ENCODE measurements at regions not wholly inside any gene's neighbourhood (a gene's known extent, or its start where the extent isn't known, plus 50 kb on each side); places are given as distances from the start of the nearest gene placed in this dataset.

GRCh38 chr6:168834042-168834587, 393.1 kb downstream of the SMOC2 start:
- H3K27me3 Mint-ChIP-seq (ENCODE audit: low read depth), result no peaks in the 10 kb centered on the region
- H3K9me3 Mint-ChIP-seq, result peaks cover 5% of the 10 kb centered on the region
- H3K36me3 Mint-ChIP-seq (ENCODE audit: low read depth), result peaks cover under 1% of the 10 kb centered on the region
- no peak for DNase-seq (ENCODE audit: low spot score)
- H3K4me3 Mint-ChIP-seq (ENCODE audit: low read depth), result no peak overlapping the region
- no peak overlapping the region for H3K27ac Mint-ChIP-seq
- H3K4me1 Mint-ChIP-seq (ENCODE audit: low read depth), result no peaks in the 10 kb centered on the region
- intact Hi-C loops (cut with micrococcal nuclease), result no loop called here

DNA sequence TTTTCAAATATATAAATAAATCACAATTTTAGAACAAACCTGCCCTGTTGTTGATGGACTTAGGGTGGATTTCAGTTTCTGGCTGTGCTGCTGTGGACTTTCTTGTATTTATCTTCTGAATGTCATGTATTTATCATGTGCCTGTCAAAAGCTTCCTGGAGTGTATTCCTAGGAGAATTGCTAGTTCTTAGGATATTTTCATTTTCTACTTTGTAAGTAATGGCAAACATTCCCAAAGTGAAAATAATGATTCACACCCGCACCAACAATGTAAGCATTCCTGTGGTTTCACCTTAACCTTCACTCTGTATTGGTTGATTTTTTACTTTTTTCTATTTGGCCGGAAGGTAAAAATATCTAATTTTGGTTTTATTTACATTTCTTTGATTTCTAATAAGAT, 387.8 kb downstream of the SMOC2 start:
- Mint-ChIP-seq H3K27ac (no peak overlapping the region), H3K27me3 (ENCODE audit: low read depth) (no peaks in the 10 kb centered on the region), H3K4me1 (ENCODE audit: low read depth) (no peaks in the 10 kb centered on the region), H3K9me3 (no peaks in the 10 kb centered on the region), H3K4me3 (ENCODE audit: low read depth) (no peak overlapping the region), H3K36me3 (ENCODE audit: low read depth) (no peaks in the 10 kb centered on the region)
- DNase-seq (ENCODE audit: low spot score), result no peak
- intact Hi-C loops (cut with micrococcal nuclease), result no loop called here

- intact Hi-C loops (cut with micrococcal nuclease), result no loop called here
- Mint-ChIP-seq H3K4me3 (ENCODE audit: low read depth) (no peak overlapping the region), H3K36me3 (ENCODE audit: low read depth) (no peaks in the 10 kb centered on the region), H3K27ac (no peak overlapping the region), H3K27me3 (ENCODE audit: low read depth) (no peaks in the 10 kb centered on the region), H3K9me3 (no peaks in the 10 kb centered on the region), H3K4me1 (ENCODE audit: low read depth) (no peaks in the 10 kb centered on the region)
- no peak for DNase-seq (ENCODE audit: low spot score)
These were observed 387.1 kb downstream of the SMOC2 start for GRCh38 chr6:168828035-168828434.

- H3K36me3 Mint-ChIP-seq (ENCODE audit: low read depth), result no peaks in the 10 kb centered on the region
- intact Hi-C loops (cut with micrococcal nuclease), result no loop called here
- no peak for DNase-seq (ENCODE audit: low spot score)
- H3K4me1 Mint-ChIP-seq (ENCODE audit: low read depth), result no peaks in the 10 kb centered on the region
- no peak overlapping the region for H3K4me3 Mint-ChIP-seq (ENCODE audit: low read depth)
- no peaks in the 10 kb centered on the region for H3K9me3 Mint-ChIP-seq
- no peaks in the 10 kb centered on the region for H3K27me3 Mint-ChIP-seq (ENCODE audit: low read depth)
- H3K27ac Mint-ChIP-seq, result no peak overlapping the region
These were observed 386.5 kb downstream of the SMOC2 start for GRCh38 chr6:168827586-168827871.

DNA sequence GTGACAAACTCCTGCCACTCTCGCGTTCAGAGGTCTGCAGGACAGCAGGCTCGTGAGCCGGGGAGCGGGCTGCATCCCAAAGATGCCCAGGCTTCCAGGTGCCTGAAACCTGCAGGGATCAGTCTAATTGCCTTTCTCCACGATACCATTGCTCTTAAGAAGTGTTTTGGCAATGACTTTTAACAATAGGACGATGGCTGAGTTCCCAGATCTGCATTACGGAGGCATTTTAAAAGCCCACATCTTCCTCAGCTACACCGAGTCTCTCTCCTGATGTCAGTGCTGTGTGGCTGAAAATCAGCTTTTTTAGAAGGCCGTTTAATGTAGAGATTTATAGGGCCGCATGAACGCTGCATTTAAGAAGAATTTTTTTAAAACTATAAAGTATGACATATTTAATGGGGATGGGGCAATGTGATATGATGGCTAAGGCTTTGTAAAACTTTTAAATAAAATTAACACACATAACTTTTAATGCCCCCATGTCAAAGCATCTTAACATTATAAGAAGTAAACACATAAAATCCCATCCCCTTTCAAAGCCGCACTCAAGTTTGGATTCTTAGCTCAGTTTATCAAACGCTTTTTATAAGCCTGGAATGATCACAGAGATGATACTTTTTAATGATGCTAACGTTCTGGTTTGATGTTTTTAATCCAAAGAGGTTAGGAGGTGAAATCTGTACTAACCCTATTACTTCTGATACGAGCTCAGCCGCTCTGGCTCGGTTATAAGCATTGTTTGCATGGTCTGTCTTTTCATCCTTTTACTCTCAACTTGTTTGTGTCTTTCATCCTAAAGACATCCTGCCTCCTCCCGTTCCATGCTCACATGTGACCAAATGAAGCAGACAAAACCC, 386.0 kb downstream of the SMOC2 start:
- intact Hi-C loops (cut with micrococcal nuclease), result no loop called here
- H3K27ac Mint-ChIP-seq, result no peak overlapping the region
- no peaks in the 10 kb centered on the region for H3K36me3 Mint-ChIP-seq (ENCODE audit: low read depth)
- H3K27me3 Mint-ChIP-seq (ENCODE audit: low read depth), result no peaks in the 10 kb centered on the region
- no peaks in the 10 kb centered on the region for H3K9me3 Mint-ChIP-seq
- H3K4me1 Mint-ChIP-seq (ENCODE audit: low read depth), result no peaks in the 10 kb centered on the region
- no peak overlapping the region for H3K4me3 Mint-ChIP-seq (ENCODE audit: low read depth)
- DNase-seq (ENCODE audit: low spot score), result no peak

DNA sequence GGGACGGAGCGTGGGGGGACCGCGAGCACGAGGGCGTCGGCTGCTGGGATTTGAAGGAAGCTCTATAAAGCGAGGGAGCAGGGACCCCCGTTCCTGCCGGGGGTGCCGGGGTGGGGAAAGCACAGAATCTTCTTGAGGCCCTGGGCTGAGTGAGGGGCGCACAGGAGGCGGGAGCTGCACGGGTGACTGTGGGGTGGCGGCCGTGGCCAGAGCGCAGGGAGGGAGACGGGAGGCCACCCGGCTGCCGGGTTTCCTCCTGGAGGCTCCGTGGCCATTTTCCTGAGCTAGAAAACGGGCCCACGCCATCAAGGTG, 385.1 kb downstream of the SMOC2 start:
- H3K27me3 Mint-ChIP-seq (ENCODE audit: low read depth), result no peaks in the 10 kb centered on the region
- H3K27ac Mint-ChIP-seq, result no peak overlapping the region
- H3K9me3 Mint-ChIP-seq, result no peaks in the 10 kb centered on the region
- no peaks in the 10 kb centered on the region for H3K36me3 Mint-ChIP-seq (ENCODE audit: low read depth)
- no peak overlapping the region for H3K4me3 Mint-ChIP-seq (ENCODE audit: low read depth)
- no peaks in the 10 kb centered on the region for H3K4me1 Mint-ChIP-seq (ENCODE audit: low read depth)
- intact Hi-C loops (cut with micrococcal nuclease), result no loop called here
- no peak for DNase-seq (ENCODE audit: low spot score)

GRCh38 chr6:168825226-168826077, 384.5 kb downstream of the SMOC2 start:
- H3K9me3 Mint-ChIP-seq, result no peaks in the 10 kb centered on the region
- H3K4me3 Mint-ChIP-seq (ENCODE audit: low read depth), result no peak overlapping the region
- H3K36me3 Mint-ChIP-seq (ENCODE audit: low read depth), result no peaks in the 10 kb centered on the region
- DNase-seq (ENCODE audit: low spot score), result no peak
- intact Hi-C loops (cut with micrococcal nuclease), result no loop called here
- no peak overlapping the region for H3K27ac Mint-ChIP-seq
- no peaks in the 10 kb centered on the region for H3K4me1 Mint-ChIP-seq (ENCODE audit: low read depth)
- H3K27me3 Mint-ChIP-seq (ENCODE audit: low read depth), result no peaks in the 10 kb centered on the region

DNA sequence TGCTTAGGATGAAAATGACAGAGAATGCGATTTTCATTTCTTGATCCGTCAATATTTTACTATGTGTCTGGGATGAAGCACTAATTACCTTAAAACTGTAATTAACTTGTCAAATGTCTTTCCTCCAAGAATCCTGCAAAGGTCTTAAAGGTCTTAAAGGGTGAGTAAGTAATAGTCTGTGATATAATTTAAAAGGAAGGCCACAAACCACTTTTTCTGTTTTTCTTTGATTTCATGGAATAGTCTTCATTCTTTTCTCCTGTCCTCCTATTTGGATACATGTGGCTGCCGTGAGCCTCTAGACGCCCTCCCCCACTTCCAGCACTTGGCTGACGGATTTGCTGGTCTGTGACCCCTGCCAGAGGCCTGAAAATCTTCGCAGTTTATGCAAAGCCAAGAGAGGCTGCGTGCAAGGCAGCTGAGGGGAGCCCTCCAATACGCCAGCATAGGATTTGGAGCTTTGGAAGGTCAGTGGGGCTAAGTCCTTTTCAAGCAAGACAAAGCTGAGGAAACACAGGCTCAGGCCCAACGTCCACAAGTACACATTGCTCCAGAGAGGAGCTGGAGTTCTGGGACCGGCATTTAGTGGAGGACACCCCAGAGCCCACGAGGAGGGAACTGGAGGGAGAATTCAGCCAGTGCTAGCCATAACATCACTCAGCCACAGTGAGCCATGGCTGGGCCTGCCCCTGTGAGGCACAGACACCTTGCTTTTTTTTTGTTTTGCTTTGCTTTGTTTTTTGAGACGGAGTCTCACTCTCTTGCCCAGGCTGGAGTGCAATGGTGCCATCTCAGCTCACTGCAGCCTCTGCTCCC, 382.6 kb downstream of the SMOC2 start:
- intact Hi-C loops (cut with micrococcal nuclease), result no loop called here
- Mint-ChIP-seq H3K4me1 (ENCODE audit: low read depth) (no peaks in the 10 kb centered on the region), H3K27me3 (ENCODE audit: low read depth) (no peaks in the 10 kb centered on the region), H3K36me3 (ENCODE audit: low read depth) (no peaks in the 10 kb centered on the region), H3K4me3 (ENCODE audit: low read depth) (no peak overlapping the region), H3K27ac (no peak overlapping the region), H3K9me3 (no peaks in the 10 kb centered on the region)
- DNase-seq (ENCODE audit: low spot score), result no peak

DNA sequence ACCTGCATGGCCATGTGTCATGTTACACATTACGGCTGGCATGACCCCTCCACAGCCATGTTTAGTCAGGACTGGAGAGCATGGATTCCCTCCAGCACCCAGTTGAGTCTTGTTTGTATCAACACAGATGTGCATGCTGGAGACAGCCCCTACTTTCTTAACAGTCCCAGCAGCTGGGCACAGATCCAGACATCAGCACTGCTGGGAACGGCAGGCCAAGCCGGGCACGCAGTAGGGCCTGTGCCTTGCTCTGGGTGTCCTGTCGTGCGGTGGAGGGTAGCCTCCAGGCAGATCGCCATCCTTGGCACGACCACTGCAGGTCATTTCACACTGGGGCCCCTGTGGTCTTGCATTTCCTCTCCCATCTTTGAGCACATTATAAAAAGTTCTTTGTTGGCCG, 381.4 kb downstream of the SMOC2 start:
- DNase-seq (ENCODE audit: low spot score), result no peak
- Mint-ChIP-seq H3K27me3 (ENCODE audit: low read depth) (no peaks in the 10 kb centered on the region), H3K4me3 (ENCODE audit: low read depth) (no peak overlapping the region), H3K9me3 (no peaks in the 10 kb centered on the region), H3K36me3 (ENCODE audit: low read depth) (no peaks in the 10 kb centered on the region), H3K27ac (no peak overlapping the region), H3K4me1 (ENCODE audit: low read depth) (no peaks in the 10 kb centered on the region)
- intact Hi-C loops (cut with micrococcal nuclease), result no loop called here

DNA sequence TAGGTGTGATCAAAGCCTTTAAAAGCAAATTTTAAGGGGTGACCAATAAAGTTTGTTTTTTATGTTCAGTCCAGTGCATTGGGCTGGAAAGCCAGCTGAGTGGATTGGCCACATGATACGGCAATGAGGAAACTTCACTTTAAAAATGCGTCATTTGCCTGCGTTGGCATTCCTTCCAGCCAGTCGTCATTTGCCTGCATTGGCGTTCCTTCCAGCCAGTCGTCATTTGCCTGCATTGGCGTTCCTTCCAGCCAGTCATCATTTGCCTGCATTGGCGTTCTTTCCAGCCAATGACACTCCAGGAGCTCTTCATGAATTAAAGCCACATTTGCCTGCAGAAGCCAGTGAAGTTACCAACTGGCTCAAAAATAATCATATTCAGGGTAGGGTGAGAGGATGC, 378.6 kb downstream of the SMOC2 start:
- Mint-ChIP-seq H3K27ac (no peak overlapping the region), H3K27me3 (ENCODE audit: low read depth) (no peaks in the 10 kb centered on the region), H3K4me3 (ENCODE audit: low read depth) (no peak overlapping the region), H3K9me3 (no peaks in the 10 kb centered on the region), H3K36me3 (ENCODE audit: low read depth) (no peaks in the 10 kb centered on the region), H3K4me1 (ENCODE audit: low read depth) (no peaks in the 10 kb centered on the region)
- intact Hi-C loops (cut with micrococcal nuclease), result no loop called here
- no peak for DNase-seq (ENCODE audit: low spot score)

DNA sequence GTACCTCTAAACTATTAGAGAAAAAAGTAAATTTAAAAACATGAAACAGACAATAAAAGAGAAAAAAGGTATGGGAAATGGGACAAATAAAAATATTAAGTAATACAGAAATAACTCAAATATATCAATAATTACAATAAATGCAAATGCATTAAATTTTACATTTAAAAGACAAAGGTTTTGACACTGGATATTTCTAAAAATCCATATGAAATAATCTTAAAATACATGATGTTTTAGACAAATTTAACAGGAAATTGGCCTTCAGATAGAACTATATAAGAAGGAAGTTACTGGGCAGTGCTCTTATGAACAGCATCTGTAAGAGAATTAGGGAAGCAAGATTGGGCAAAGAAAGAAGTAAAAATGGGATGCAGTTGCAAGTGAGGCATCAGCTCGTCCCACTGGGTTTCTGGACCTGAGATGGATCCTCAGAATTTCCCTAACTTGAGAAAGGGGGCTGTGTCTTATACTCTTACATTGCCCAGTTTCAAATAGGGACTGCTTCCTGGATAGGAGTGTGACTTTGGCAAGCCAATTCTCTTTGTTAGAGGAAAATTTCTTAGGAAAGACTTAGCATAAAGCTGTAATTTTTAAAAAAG, 376.7 kb downstream of the SMOC2 start:
- no peak overlapping the region for H3K4me3 Mint-ChIP-seq (ENCODE audit: low read depth)
- H3K27ac Mint-ChIP-seq, result no peak overlapping the region
- no peak for DNase-seq (ENCODE audit: low spot score)
- H3K36me3 Mint-ChIP-seq (ENCODE audit: low read depth), result no peaks in the 10 kb centered on the region
- intact Hi-C loops (cut with micrococcal nuclease), result no loop called here
- H3K9me3 Mint-ChIP-seq, result no peaks in the 10 kb centered on the region
- no peaks in the 10 kb centered on the region for H3K4me1 Mint-ChIP-seq (ENCODE audit: low read depth)
- no peaks in the 10 kb centered on the region for H3K27me3 Mint-ChIP-seq (ENCODE audit: low read depth)

GRCh38 chr6:168815229-168815628, 374.2 kb downstream of the SMOC2 start:
- H3K9me3 Mint-ChIP-seq, result no peaks in the 10 kb centered on the region
- intact Hi-C loops (cut with micrococcal nuclease), result no loop called here
- H3K4me1 Mint-ChIP-seq (ENCODE audit: low read depth), result no peaks in the 10 kb centered on the region
- no peak overlapping the region for H3K4me3 Mint-ChIP-seq (ENCODE audit: low read depth)
- H3K27me3 Mint-ChIP-seq (ENCODE audit: low read depth), result no peaks in the 10 kb centered on the region
- DNase-seq (ENCODE audit: low spot score), result no peak
- no peak overlapping the region for H3K27ac Mint-ChIP-seq
- H3K36me3 Mint-ChIP-seq (ENCODE audit: low read depth), result no peaks in the 10 kb centered on the region

Data from activated T-helper 2 cell treated with anti-CD3 and anti-CD28 coated beads, Interferon-gamma antibody, Interleukin-2, Interleukin-4, amounts not matched to agents 10 μg/mL and 5 μg/mL and 100 μg/mL, durations not matched to agents 14 hours and 24 hours and 36 hours (primary cell).